Hematopoietic multipotent progenitor cell treated with erythropoietin and hydrocortisone succinate and interleukin-3 and kit ligand, for 8 days (in vitro differentiated cells): ENCODE measurements at regions not wholly inside any gene's neighbourhood (a gene's known extent, or its start where the extent isn't known, plus 50 kb on each side); places are given as distances from the start of the nearest gene placed in this dataset.
A peak's percentile ranks its signal among the peaks of the same experiment; 100 is the strongest.

Experiments
- DNase-seq: peaks from one replicate; pipeline ENCODE4 v3.0.0-alpha.2; 2015

- DNase-seq: no peak
These were observed 256.4 kb upstream of the SOX21 start for GRCh38 chr13:94968757-94969086.

DNA sequence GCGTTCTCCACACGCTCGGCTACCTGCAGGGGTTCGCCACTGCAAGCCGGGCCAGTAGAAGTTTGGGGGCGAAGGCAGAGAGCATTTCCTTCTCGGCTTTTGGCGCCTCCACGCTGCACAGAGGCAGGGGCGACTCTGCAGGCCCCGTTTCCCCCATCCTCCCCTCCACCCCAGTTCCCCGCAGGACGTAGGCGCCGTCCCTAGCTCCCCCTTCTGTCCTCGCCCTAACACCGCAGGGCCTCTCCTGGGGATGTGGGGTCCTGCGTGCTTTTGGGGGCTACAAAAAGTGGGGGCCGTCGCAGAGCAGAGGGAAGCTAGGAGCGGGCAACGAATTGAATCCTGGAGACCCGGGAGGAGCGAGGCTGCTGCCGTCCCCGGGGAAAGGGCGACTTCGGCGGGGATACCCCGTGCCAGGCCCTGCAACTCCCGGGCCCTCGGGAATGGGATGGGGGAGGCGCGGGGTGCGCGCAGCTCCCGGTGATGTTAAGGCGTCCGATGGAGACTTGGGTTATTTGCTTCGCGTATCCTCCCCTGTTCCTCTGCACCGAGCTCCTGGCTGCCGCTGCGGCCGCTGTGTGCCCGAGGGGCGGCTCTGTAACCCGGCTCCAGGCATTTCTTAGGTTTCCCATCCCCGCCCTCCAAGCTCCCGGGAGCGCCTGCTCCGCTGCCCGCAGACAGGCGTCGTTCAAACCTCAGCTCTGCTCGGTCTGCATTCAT lies 255.9 kb upstream of the SOX21 start:
- DNase-seq: no peak

- peak; percentile 11 for DNase-seq
These were observed 255.1 kb upstream of the SOX21 start for GRCh38 chr13:94967183-94968039.

GRCh38 chr13:94966422-94966955 lies 254.1 kb upstream of the SOX21 start:
- DNase-seq: no peak

- DNase-seq: no peak
These were observed 247.3 kb upstream of the SOX21 start for GRCh38 chr13:94959626-94960025.

GRCh38 chr13:94956417-94957110 lies 244.2 kb upstream of the SOX21 start:
- no peak for DNase-seq

DNA sequence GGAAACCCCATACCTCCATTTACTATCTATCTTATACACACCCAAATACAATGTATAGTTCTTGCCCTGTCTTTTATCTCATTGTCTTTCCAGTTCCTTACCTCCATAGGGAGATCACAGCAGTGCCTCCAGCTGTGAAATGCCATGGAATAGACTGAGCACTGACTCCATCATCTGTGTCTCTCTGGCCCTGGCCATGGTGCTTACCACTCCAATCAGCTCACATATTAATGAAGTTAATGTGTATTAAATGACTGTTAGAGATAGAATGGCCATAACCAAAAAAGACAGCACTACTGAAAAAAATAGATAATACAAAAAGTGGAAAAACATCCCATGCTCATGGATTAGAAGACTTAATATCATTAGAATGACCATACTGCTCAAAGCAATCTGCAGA lies 240.4 kb upstream of the SOX21 start:
- DNase-seq: no peak

GRCh38 chr13:94950303-94950702 lies 238.0 kb upstream of the SOX21 start:
- DNase-seq: no peak

- DNase-seq: no peak
These were observed 235.6 kb upstream of the SOX21 start for GRCh38 chr13:94947965-94948371.

DNA sequence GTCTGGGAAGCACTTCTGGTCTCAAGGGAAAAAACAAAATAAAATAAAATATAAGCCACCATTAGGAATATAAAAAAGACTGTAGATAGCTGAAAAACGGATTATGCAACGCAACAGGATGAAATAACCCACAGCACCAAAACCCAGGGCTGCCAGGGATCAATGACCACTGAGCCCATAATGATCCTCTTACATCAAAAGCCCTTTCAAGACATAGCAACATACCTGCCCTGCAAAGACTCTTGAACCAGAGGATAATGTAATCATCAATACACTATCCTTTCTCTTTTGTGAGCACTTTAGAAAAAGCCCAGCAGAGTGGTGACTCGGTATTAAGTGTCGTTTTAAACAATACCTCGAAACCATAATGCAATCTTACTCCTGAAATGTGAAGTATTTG lies 235.0 kb upstream of the SOX21 start:
- DNase-seq: no peak

DNA sequence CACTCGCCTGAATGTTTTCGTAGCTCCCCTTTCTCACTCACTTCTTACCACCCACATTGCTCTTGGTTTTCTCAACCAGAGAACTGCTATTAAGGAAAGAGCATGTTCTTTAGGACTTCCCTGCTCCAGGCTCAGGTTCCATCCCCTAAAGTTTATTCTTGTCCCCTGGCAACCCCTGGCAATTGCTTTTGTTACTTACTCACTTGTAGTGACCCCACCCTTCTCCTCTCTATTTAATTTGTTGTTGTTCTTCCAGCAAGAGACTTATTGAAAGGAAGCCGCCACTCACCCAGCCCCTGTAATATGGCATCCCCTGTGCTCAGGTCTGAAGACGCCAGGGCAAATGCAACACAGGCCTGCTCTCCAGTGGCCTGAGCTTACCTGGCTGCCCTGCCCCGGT lies 233.7 kb upstream of the SOX21 start:
- no peak for DNase-seq

GRCh38 chr13:94938124-94938523 lies 225.8 kb upstream of the SOX21 start:
- DNase-seq: no peak

DNA sequence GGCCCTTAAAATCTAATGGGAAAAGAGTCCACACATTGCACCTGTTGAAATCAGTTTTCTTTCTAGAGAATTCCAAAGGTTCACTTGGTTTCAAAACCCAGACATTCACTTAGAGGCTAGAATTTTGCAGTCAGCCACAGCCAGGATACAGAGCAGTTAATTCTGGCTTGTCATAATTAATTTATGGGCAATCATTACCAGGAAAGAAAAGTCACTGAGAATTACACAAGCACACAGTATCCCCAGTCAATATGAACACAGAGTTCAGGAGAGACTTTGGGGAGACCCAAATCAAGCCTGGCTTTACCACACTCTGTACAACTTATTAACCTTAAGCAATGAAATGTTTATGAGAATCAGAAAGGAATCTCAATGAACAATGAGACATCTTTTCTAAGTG lies 224.3 kb upstream of the SOX21 start:
- DNase-seq: no peak

- no peak for DNase-seq
These were observed 221.6 kb upstream of the SOX21 start for GRCh38 chr13:94933936-94934335.

- DNase-seq: no peak
These were observed 220.9 kb upstream of the SOX21 start for GRCh38 chr13:94933230-94933751.

DNA sequence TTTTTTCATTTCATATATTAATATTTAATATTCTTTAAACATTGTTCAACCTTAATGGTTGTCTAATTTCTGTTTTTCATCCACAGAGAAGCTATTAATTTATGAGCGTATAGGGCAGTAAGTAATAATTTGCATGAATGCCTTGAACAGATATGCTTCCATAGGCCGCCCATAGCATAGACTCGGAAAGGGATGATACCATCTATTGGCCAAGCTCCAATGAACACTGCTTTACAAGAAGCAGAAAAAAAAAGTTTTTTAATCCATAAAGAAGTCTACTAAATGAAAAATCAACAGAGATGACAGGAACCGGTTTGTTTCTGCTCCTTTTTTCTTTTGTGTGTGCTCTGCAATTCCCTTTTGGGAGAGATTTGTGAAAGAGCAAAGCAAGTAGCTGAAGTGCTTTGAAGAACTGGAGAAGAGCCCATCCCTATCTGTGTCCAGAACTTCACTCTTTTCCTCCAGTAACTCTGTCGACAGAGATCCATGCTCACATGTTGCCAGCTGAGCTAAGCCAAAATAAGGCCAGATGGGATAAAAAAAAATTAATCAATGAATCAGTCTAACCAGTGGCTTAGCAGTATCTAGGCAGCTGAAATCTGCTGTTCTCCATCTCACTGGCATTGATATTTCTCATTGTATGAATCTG lies 215.9 kb upstream of the SOX21 start:
- DNase-seq: no peak

DNA sequence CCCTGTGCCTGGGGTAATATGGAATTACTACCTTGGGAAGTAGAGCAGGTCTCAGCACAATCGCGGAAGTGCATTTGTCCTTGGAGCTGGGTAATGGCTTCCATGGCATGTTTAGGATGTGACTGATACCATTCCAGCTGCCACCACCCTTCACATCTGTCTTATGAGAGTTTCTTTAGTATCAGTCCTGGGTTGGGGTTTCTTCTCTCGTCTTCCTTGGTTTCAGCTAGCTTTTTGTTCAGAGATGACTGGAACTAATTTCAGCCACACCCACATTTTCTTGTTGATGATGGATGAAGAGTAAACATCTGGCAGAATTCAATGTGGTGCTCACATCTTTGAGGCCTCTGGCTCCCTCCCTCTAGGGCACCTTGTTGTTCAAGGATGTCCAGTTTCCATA lies 212.9 kb upstream of the SOX21 start:
- DNase-seq: no peak

- DNase-seq: no peak
These were observed 208.8 kb upstream of the SOX21 start for GRCh38 chr13:94921181-94921580.

GRCh38 chr13:94920578-94920977 lies 208.2 kb upstream of the SOX21 start:
- DNase-seq: no peak

GRCh38 chr13:94917824-94918223 lies 205.5 kb upstream of the SOX21 start:
- no peak for DNase-seq

GRCh38 chr13:94914895-94915294 lies 202.6 kb upstream of the SOX21 start:
- DNase-seq: no peak

GRCh38 chr13:94906605-94907004 lies 194.3 kb upstream of the SOX21 start:
- DNase-seq: no peak
